GM19351 (cell line): ENCODE measurements at regions not wholly inside any gene's neighbourhood (a gene's known extent, or its start where the extent isn't known, plus 50 kb on each side); places are given as distances from the start of the nearest gene placed in this dataset.
"Not testable (repeated sequence)": the region's sequence is repeated elsewhere in the genome, so short reads cannot be mapped to it uniquely, and the experiment has no call there.

Source experiments
- ATAC-seq: cut with Tn5 transposase; IDR thresholded peaks from one replicate; pipeline ENCODE4 v1.9.1; 2021; ENCODE audit warnings: mild to moderate bottlenecking, moderate library complexity; ENCODE audit not compliant: unreplicated experiment

GRCh38 chr4:37771771-37772170 is 54.7 kb upstream of the PGM2 start:
- ATAC-seq = no peak

GRCh38 chr4:37770016-37770415 is 56.5 kb upstream of the PGM2 start:
- no peak for ATAC-seq

- no peak for ATAC-seq
These were observed 57.0 kb upstream of the PGM2 start for GRCh38 chr4:37769391-37769989.

- no peak for ATAC-seq
These were observed 58.9 kb upstream of the PGM2 start for GRCh38 chr4:37767546-37767945.

GRCh38 chr4:37767019-37767418 is 59.5 kb upstream of the PGM2 start:
- ATAC-seq = no peak

- peak; percentile 78 for ATAC-seq
These were observed 60.7 kb upstream of the PGM2 start for GRCh38 chr4:37765741-37766140.

GRCh38 chr4:37763831-37764230 is 62.7 kb upstream of the PGM2 start:
- ATAC-seq = no peak

GRCh38 chr4:37762991-37763368 is 63.5 kb upstream of the PGM2 start:
- ATAC-seq = no peak

GRCh38 chr4:37762294-37762990 is 64.0 kb upstream of the PGM2 start:
- ATAC-seq = no peak

GRCh38 chr4:37760840-37761239 is 65.6 kb upstream of the PGM2 start:
- no peak for ATAC-seq

- ATAC-seq = no peak
These were observed 66.7 kb upstream of the PGM2 start for GRCh38 chr4:37759833-37760232.

GRCh38 chr4:37758226-37758625 is 68.3 kb upstream of the PGM2 start:
- no peak for ATAC-seq

GRCh38 chr4:37757761-37758160 is 68.7 kb upstream of the PGM2 start:
- ATAC-seq = no peak

- ATAC-seq = no peak
These were observed 69.4 kb upstream of the PGM2 start for GRCh38 chr4:37757121-37757520.

GRCh38 chr4:37754410-37755185 is 68.4 kb upstream of the RELL1 start:
- no peak for ATAC-seq

GRCh38 chr4:37749398-37749988 is 63.3 kb upstream of the RELL1 start:
- ATAC-seq = peak; percentile 80

GRCh38 chr4:37748485-37748884 is 62.3 kb upstream of the RELL1 start:
- no peak for ATAC-seq

- ATAC-seq = no peak
These were observed 61.7 kb upstream of the RELL1 start for GRCh38 chr4:37747772-37748330.

- ATAC-seq = not testable (repeated sequence)
These were observed 60.7 kb upstream of the RELL1 start for GRCh38 chr4:37746852-37747251.

GRCh38 chr4:37745946-37746345 is 59.8 kb upstream of the RELL1 start:
- ATAC-seq = no peak

GRCh38 chr4:37742149-37742548 is 56.0 kb upstream of the RELL1 start:
- ATAC-seq = no peak
